ENCODE measurements at regions not wholly inside any gene's neighbourhood (a gene's known extent, or its start where the extent isn't known, plus 50 kb on each side); places are given as distances from the start of the nearest gene placed in this dataset.
A peak's percentile ranks its signal among the peaks of the same experiment; 100 is the strongest.

GRCh38 chr5:89981878-89982773 is 427.4 kb downstream of the CETN3 start:
- DNase-seq = no peak

GRCh38 chr5:89981021-89981420 is 428.5 kb downstream of the CETN3 start:
- no peak for DNase-seq

- no peak for DNase-seq
These were observed 436.0 kb downstream of the CETN3 start for GRCh38 chr5:89973516-89973915.

GRCh38 chr5:89972901-89973300 is 436.7 kb downstream of the CETN3 start:
- DNase-seq = peak in 1 of 3 donors; percentile 4

GRCh38 chr5:89968958-89969381 is 440.6 kb downstream of the CETN3 start:
- DNase-seq = no peak

- DNase-seq = peak; percentile 16 to 70 (median 64)
These were observed 441.6 kb downstream of the CETN3 start for GRCh38 chr5:89967771-89968444.

GRCh38 chr5:89956838-89957237 is 452.7 kb downstream of the CETN3 start:
- DNase-seq = no peak

GRCh38 chr5:89954916-89955315 is 454.6 kb downstream of the CETN3 start:
- no peak for DNase-seq

- DNase-seq = peak in 1 of 3 donors; percentile 5
These were observed 457.7 kb downstream of the CETN3 start for GRCh38 chr5:89951876-89952275.

- DNase-seq = no peak
These were observed 459.3 kb downstream of the CETN3 start for GRCh38 chr5:89950234-89950633.

GRCh38 chr5:89948977-89949376 is 460.6 kb downstream of the CETN3 start:
- no peak for DNase-seq

- no peak for DNase-seq
These were observed 462.6 kb downstream of the CETN3 start for GRCh38 chr5:89946916-89947315.

- DNase-seq = no peak
These were observed 463.0 kb downstream of the CETN3 start for GRCh38 chr5:89946508-89946907.

- DNase-seq = no peak
These were observed 467.4 kb downstream of the CETN3 start for GRCh38 chr5:89942171-89942570.

GRCh38 chr5:89936576-89936975 is 473.0 kb downstream of the CETN3 start:
- peak in 1 of 3 donors; percentile 5 for DNase-seq

- DNase-seq = no peak
These were observed 475.5 kb downstream of the CETN3 start for GRCh38 chr5:89934069-89934468.

- DNase-seq = no peak
These were observed 476.8 kb downstream of the CETN3 start for GRCh38 chr5:89932771-89933181.

- DNase-seq = peak in 2 of 3 donors; percentile 18 to 22
These were observed 478.8 kb downstream of the CETN3 start for GRCh38 chr5:89930591-89931392.

- no peak for DNase-seq
These were observed 479.7 kb downstream of the CETN3 start for GRCh38 chr5:89929834-89930233.

GRCh38 chr5:89929173-89929572 is 480.4 kb downstream of the CETN3 start:
- DNase-seq = no peak

GRCh38 chr5:89922161-89922560 is 487.4 kb downstream of the CETN3 start:
- DNase-seq = no peak

- DNase-seq = no peak
These were observed 492.4 kb downstream of the CETN3 start for GRCh38 chr5:89917112-89917511.

- DNase-seq = no peak
These were observed 493.4 kb downstream of the CETN3 start for GRCh38 chr5:89916131-89916530.
